NT2/D1 (cell line): ENCODE measurements at regions not wholly inside any gene's neighbourhood (a gene's known extent, or its start where the extent isn't known, plus 50 kb on each side); places are given as distances from the start of the nearest gene placed in this dataset.

Experiments
- SUZ12 ChIP-seq: IDR thresholded peaks from 2 replicates; pipeline ENCODE4 v1.6.1; 2011; ENCODE audit not compliant: insufficient read length, insufficient read depth; ENCODE audit errors: extremely low read depth
- YY1 ChIP-seq: IDR thresholded peaks from 2 replicates; pipeline ENCODE4 v1.6.1; 2011; ENCODE audit not compliant: insufficient read length, insufficient read depth
- ZNF274 ChIP-seq: IDR thresholded peaks from 2 replicates; pipeline ENCODE4 v1.6.1; 2011; ENCODE audit warnings: mild to moderate bottlenecking, low read depth, low read length

GRCh38 chr9:26755476-26755875 lies 137.1 kb downstream of the CAAP1 start:
- no peak for TF ChIP-seq SUZ12
- no peak for TF ChIP-seq YY1
- no peak for TF ChIP-seq ZNF274
